NCI-H345 treated with DMSO at 0.1 percent for 48 hours (cell line): ENCODE measurements at regions not wholly inside any gene's neighbourhood (a gene's known extent, or its start where the extent isn't known, plus 50 kb on each side); places are given as distances from the start of the nearest gene placed in this dataset.
A peak's percentile ranks its signal among the peaks of the same experiment; 100 is the strongest.
"Not testable (repeated sequence)": the region's sequence is repeated elsewhere in the genome, so short reads cannot be mapped to it uniquely, and the experiment has no call there.

ENCODE experiments used
- DNase-seq: peaks from one replicate; lab custom pipeline; 2025; ENCODE audit not compliant: unreplicated experiment; lab: John Stamatoyannopoulos, UW

- DNase-seq = no peak
Observed at GRCh38 chr3:80994085-80994665, 767.3 kb downstream of the GBE1 start.

- DNase-seq = no peak
Observed at GRCh38 chr3:80993241-80993945, 768.1 kb downstream of the GBE1 start.

- no peak for DNase-seq
Observed at GRCh38 chr3:80983753-80984152, 777.7 kb downstream of the GBE1 start.

GRCh38 chr3:80978216-80978969, 783.1 kb downstream of the GBE1 start:
- no peak for DNase-seq

GRCh38 chr3:80970292-80970691, 791.2 kb downstream of the GBE1 start:
- no peak for DNase-seq

GRCh38 chr3:80929576-80929975, 831.9 kb downstream of the GBE1 start:
- DNase-seq = no peak

- DNase-seq = no peak
Observed at GRCh38 chr3:80914854-80915253, 846.6 kb downstream of the GBE1 start.

GRCh38 chr3:80898211-80898610, 863.2 kb downstream of the GBE1 start:
- DNase-seq = no peak

- DNase-seq = not testable (repeated sequence)
Observed at GRCh38 chr3:80897005-80897404, 864.4 kb downstream of the GBE1 start.

GRCh38 chr3:80890571-80890970, 870.9 kb downstream of the GBE1 start:
- no peak for DNase-seq

GRCh38 chr3:80889535-80889934, 871.9 kb downstream of the GBE1 start:
- no peak for DNase-seq

- no peak for DNase-seq
Observed at GRCh38 chr3:80870476-80871041, 890.9 kb downstream of the GBE1 start.

- no peak for DNase-seq
Observed at GRCh38 chr3:80855482-80855881, 906.0 kb downstream of the GBE1 start.

- DNase-seq = no peak
Observed at GRCh38 chr3:80836395-80836794, 925.0 kb downstream of the GBE1 start.

GRCh38 chr3:80807577-80807976, 953.9 kb downstream of the GBE1 start:
- DNase-seq = no peak

GRCh38 chr3:80806673-80807072, 954.8 kb downstream of the GBE1 start:
- DNase-seq = no peak

GRCh38 chr3:80788914-80789313, 972.5 kb downstream of the GBE1 start:
- no peak for DNase-seq

- no peak for DNase-seq
Observed at GRCh38 chr3:80785875-80786274, 975.6 kb downstream of the GBE1 start.

- peak; percentile 1 for DNase-seq
Observed at GRCh38 chr3:80785475-80785874, 976.0 kb downstream of the GBE1 start.

- no peak for DNase-seq
Observed at GRCh38 chr3:80771085-80771484, 990.4 kb downstream of the GBE1 start.

- no peak for DNase-seq
Observed at GRCh38 chr3:80770106-80771074, 991.1 kb downstream of the GBE1 start.
